ENCODE measurements at regions not wholly inside any gene's neighbourhood (a gene's known extent, or its start where the extent isn't known, plus 50 kb on each side); places are given as distances from the start of the nearest gene placed in this dataset.

DNA sequence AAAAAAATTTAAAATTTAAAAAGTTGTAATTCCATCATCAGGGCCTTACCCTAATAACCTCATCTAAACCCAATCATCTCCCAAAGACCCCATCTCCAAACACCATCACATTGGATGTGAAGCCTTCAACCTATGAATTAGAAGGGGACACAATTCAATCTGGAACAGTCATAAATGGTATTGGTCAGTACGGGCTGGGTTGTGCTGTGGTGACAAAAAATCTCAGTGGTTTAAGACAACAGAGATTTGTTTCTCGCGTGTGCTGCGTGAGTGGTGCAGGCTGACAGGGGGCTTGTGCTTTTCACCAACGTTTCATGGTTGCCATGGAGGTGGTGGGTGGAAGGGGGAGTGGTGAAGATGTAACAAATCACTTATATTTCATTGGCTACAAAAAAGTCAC, 174.5 kb downstream of the INHBB start:
- Histone ChIP-seq H3K27ac (no peak overlapping the region), H3K9me3 (ENCODE audit: low read depth) (no peaks in the 10 kb centered on the region), H3K27me3 (peaks cover 5% of the 10 kb centered on the region), H3K4me3 (no peak overlapping the region), H3K36me3 (no peaks in the 10 kb centered on the region), H3K4me1 (ENCODE audit: low read depth) (peaks cover 34% of the 10 kb centered on the region)
- TF ChIP-seq, protein P1, sequence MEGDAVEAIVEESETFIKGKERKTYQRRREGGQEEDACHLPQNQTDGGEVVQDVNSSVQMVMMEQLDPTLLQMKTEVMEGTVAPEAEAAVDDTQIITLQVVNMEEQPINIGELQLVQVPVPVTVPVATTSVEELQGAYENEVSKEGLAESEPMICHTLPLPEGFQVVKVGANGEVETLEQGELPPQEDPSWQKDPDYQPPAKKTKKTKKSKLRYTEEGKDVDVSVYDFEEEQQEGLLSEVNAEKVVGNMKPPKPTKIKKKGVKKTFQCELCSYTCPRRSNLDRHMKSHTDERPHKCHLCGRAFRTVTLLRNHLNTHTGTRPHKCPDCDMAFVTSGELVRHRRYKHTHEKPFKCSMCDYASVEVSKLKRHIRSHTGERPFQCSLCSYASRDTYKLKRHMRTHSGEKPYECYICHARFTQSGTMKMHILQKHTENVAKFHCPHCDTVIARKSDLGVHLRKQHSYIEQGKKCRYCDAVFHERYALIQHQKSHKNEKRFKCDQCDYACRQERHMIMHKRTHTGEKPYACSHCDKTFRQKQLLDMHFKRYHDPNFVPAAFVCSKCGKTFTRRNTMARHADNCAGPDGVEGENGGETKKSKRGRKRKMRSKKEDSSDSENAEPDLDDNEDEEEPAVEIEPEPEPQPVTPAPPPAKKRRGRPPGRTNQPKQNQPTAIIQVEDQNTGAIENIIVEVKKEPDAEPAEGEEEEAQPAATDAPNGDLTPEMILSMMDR (IDR thresholded peaks at IDR 0.05; ENCODE audit: low read depth, low read length) = no peak
- DNase-seq (ENCODE audit: low read depth in 1 of 2, low spot score in 1 of 2) = no peak

DNA sequence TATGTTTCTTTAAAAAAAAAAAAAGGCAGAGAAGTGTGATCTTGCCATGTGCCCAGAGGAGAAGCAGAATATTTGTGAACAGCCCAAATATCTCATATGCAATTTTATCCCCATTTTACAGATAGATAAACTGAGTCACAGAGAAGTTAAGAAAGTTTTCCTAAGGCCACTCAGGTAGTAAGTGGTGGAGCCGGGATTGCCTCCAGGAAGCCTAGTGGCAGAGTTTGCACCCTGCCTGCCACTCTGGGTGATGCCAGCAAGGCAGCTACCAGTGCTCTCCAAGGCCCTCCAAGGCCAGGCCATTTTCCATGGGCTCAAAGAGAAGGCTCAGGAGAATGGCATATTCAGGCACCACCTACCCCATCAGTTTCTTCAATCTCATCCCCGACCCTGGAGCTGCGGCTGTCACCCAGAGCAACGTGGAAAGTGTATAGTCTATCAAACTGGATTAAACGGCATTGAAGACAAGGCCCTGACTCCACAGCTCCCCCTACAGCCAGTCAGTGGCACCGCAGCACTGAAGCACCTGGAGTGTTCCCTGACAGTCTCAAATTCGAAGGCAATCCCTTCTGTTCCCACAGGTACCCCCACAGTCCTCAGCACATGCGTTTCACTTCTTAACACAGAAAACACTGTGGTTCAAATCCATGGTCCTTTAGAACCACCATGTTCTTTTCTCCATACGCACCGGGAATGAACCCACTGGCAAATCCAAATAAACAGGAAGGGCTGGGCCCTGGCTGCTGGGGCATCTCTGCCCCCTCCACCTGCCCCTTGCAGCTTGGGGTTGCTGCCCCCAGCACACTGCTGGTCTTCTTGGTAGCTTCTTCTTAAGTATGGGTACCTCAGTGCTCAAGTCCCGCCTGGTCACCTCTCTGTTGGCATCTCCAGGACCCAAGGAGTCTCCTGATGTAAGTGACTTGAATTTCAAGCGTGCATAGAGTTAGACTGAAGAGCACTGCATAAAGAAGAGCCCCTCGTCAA, 175.3 kb downstream of the INHBB start:
- Histone ChIP-seq H3K9me3 (ENCODE audit: low read depth) (no peaks in the 10 kb centered on the region), H3K4me3 (no peak overlapping the region), H3K36me3 (no peaks in the 10 kb centered on the region), H3K27ac (no peak overlapping the region), H3K27me3 (peaks cover 5% of the 10 kb centered on the region), H3K4me1 (ENCODE audit: low read depth) (peaks cover 34% of the 10 kb centered on the region)
- DNase-seq (ENCODE audit: low read depth in 1 of 2, low spot score in 1 of 2) = peak; percentile 33 to 66
- TF ChIP-seq, protein P1 (IDR thresholded peaks at IDR 0.05; ENCODE audit: low read depth, low read length) = peak; percentile 96

DNA sequence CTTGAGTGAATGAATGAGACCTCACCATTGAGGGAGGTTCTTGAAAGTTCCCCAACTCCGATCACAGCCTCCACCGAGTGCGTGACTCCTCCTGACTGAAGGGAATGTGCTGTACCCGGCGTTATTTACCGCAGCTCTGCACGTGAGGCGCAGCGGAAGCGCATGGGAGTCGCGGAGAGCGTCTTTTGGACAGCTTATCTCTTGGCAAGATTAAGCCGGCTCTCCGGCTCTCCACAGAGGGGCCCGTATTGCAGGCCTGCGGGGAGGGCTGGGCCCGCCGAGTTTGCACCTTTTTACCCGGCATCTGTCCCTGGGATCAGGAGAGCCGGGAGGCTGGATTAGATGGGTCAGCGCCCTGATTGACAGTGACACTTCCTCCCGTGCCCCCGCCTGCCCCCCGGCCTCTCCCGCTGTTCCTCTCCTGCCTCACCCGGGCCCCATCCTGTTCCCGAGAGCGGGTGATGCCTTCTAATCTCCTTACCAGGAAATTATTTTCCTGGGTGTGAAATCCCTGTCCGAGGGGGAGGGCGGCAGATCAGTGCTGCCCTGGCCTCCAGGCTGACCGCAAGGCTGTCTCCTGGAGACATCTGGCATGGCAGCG, 176.3 kb downstream of the INHBB start:
- Histone ChIP-seq H3K9me3 (ENCODE audit: low read depth) (no peaks in the 10 kb centered on the region), H3K36me3 (no peaks in the 10 kb centered on the region), H3K4me3 (no peak overlapping the region), H3K4me1 (ENCODE audit: low read depth) (peaks cover 34% of the 10 kb centered on the region), H3K27me3 (peaks cover 5% of the 10 kb centered on the region), H3K27ac (no peak overlapping the region)
- DNase-seq (ENCODE audit: low read depth in 1 of 2, low spot score in 1 of 2) = peak in 1 of 2 donors; percentile 91
- TF ChIP-seq, protein P1 (IDR thresholded peaks at IDR 0.05; ENCODE audit: low read depth, low read length) = no peak

DNA sequence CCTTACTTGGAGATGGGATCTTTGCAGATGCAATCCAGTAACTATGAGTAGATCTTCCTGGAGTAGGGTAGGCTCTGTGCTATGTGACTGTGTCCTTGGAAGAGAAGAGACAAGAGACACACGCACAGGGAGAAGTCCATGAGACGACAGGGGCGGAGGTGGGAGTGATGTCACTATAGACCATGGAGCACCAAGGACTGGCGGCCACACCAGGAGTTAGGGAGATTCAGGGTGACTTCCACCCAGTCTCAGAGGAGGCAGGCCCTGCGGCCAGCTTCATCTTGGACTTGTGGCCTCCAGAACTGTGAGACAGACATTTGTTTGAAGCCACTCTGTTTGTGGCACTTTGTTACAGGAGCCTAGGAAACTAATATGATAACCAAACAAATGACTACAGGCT, 177.8 kb downstream of the INHBB start:
- no peaks in the 10 kb centered on the region for H3K27me3 ChIP-seq
- no peak for DNase-seq (ENCODE audit: low read depth in 1 of 2, low spot score in 1 of 2)
- TF ChIP-seq, protein P1 (IDR thresholded peaks at IDR 0.05; ENCODE audit: low read depth, low read length) = no peak

DNA sequence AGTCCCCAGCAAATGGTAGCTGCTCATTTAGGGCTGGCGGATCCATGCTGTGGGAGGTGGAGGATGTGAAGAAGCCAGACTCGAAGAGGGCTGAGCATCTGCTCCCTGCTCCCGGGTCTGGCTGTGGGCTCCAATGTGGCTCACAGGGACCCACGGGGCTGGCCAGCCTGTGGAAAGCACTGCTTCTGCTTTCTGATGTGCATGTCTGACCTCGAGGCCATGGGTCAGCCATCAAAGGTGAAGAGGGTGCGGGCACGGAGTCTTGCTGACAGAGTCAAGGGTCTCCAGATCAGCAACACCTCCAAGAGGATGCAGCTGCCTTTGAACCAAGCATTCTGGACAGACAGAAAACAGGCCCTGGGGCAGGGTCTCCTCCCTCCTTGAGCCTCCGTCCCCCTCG, 178.2 kb downstream of the INHBB start:
- Histone ChIP-seq H3K27ac (no peak overlapping the region), H3K4me1 (ENCODE audit: low read depth) (peaks cover 34% of the 10 kb centered on the region), H3K9me3 (ENCODE audit: low read depth) (no peaks in the 10 kb centered on the region), H3K27me3 (no peaks in the 10 kb centered on the region), H3K4me3 (no peak overlapping the region), H3K36me3 (no peaks in the 10 kb centered on the region)
- TF ChIP-seq, protein P1 (IDR thresholded peaks at IDR 0.05; ENCODE audit: low read depth, low read length) = no peak
- peak in 1 of 2 donors; percentile 77 for DNase-seq (ENCODE audit: low read depth in 1 of 2, low spot score in 1 of 2)

More for the DNA sequence above, 177.8 kb downstream of the INHBB start:
- Histone ChIP-seq H3K9me3 (ENCODE audit: low read depth) (no peaks in the 10 kb centered on the region), H3K36me3 (no peaks in the 10 kb centered on the region), H3K27ac (no peak overlapping the region), H3K4me3 (no peak overlapping the region), H3K4me1 (ENCODE audit: low read depth) (peaks cover 34% of the 10 kb centered on the region)

Measured in cardiac muscle cell (in vitro differentiated cells and primary cell).